ENCODE measurements at regions not wholly inside any gene's neighbourhood (a gene's known extent, or its start where the extent isn't known, plus 50 kb on each side); places are given as distances from the start of the nearest gene placed in this dataset.

DNA sequence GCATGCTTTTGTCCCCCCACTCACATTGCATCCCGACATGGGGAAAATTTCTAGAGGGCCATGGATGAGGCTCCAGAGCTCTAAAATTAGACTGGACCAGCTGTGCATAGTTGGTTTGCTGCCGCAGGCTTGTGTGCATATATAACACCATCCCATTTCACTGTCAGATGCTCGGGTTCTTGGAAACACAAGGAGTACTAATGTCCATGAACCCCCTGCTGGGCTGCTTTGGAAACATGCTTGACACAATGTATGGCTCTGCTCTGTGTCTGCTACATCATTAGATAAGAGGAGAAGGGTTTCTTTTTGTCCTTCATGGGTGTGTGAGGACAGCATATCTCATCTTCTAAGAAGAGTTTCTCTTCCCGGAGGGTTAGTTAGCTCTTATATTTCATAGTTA is 292.1 kb upstream of the RORB start:
- TF ChIP-seq SIN3A (IDR thresholded peaks at IDR 0.05; ENCODE audit: borderline replicate concordance, insufficient read depth, low read length) (no peak), POLR2AphosphoS5 (IDR thresholded peaks at IDR 0.05; ENCODE audit: low read depth, low read length) (no peak)
- TF ChIP-seq, protein P1, sequence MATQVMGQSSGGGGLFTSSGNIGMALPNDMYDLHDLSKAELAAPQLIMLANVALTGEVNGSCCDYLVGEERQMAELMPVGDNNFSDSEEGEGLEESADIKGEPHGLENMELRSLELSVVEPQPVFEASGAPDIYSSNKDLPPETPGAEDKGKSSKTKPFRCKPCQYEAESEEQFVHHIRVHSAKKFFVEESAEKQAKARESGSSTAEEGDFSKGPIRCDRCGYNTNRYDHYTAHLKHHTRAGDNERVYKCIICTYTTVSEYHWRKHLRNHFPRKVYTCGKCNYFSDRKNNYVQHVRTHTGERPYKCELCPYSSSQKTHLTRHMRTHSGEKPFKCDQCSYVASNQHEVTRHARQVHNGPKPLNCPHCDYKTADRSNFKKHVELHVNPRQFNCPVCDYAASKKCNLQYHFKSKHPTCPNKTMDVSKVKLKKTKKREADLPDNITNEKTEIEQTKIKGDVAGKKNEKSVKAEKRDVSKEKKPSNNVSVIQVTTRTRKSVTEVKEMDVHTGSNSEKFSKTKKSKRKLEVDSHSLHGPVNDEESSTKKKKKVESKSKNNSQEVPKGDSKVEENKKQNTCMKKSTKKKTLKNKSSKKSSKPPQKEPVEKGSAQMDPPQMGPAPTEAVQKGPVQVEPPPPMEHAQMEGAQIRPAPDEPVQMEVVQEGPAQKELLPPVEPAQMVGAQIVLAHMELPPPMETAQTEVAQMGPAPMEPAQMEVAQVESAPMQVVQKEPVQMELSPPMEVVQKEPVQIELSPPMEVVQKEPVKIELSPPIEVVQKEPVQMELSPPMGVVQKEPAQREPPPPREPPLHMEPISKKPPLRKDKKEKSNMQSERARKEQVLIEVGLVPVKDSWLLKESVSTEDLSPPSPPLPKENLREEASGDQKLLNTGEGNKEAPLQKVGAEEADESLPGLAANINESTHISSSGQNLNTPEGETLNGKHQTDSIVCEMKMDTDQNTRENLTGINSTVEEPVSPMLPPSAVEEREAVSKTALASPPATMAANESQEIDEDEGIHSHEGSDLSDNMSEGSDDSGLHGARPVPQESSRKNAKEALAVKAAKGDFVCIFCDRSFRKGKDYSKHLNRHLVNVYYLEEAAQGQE (IDR thresholded peaks at IDR 0.05; ENCODE audit: insufficient read depth in 1 of 2, low read depth in 2 of 2, low read length in 2 of 2) = no peak

Measured in PFSK-1 (cell line).